K562 (cell line): ENCODE measurements at regions not wholly inside any gene's neighbourhood (a gene's known extent, or its start where the extent isn't known, plus 50 kb on each side); places are given as distances from the start of the nearest gene placed in this dataset.

Experiments used
- ATAC-seq: fragments of 200-7000 bp; cut with Tn5 transposase; 3 replicates; pipeline ENCODE4 v1.9.1; 2020; ENCODE audit warnings: moderate library complexity
- BruUV-seq: library from RNA; stranded (reverse); fragments of 400-500 nt; replicated peaks from 2 replicates; lab custom pipeline; 2021; lab: Mats Ljungman, UMichigan
- CTCF ChIA-PET: fragments of 300-600 bp; formaldehyde crosslinking; extraction: SDS; loops from one replicate; lab custom pipeline; 2021; ENCODE audit warnings: low intra/inter-chr PET ratio; lab: Yijun Ruan, JAX
- POLR2A ChIA-PET: fragments of 300-600, 350-650 bp; sonication (Branson Sonifier 250); formaldehyde crosslinking; extraction: SDS; loops from one replicate; lab custom pipeline; 2021; ENCODE audit warnings: antibody characterized with exemption, inconsistent platforms; lab: Yijun Ruan, JAX
- DNase-seq, 4 experiments: peaks; one replicate each; pipeline versions ENCODE4 v3.0.0 to v3.0.0-alpha.2; 2011 to 2018; ENCODE audit warnings: low spot score in 3 of 4, mixed read lengths in 3 of 4; ENCODE audit errors: extremely low read depth in 1 of 4
- FAIRE-seq: peaks from 2 replicates; lab custom pipeline; 2011; peaks lifted over from hg19 to GRCh38; lab: Jason Lieb, UNC
- H2AFZ ChIP-seq: 2 replicates; pipeline ENCODE4 v1.6.0; 2011; ENCODE audit warnings: low read depth, low read length, control low read depth, inconsistent platforms
- H3K27ac ChIP-seq: fragments of 200-600 bp; 3 replicates; pipeline ENCODE4 v1.8.0; 2011; ENCODE audit warnings: low read depth, mild to moderate bottlenecking, control low read depth, inconsistent platforms, low read length, moderate library complexity, mixed read lengths; ENCODE audit errors: extremely low read depth
- H3K27me3 ChIP-seq, 2 experiments: fragments of 300-600 bp in 1 of 2; 2 replicates in 1 of 2; 3 replicates in 1 of 2; pipeline versions ENCODE4 v1.6.0 to v1.8.0; 2011; ENCODE audit warnings: inconsistent platforms in 2 of 2, low read length in 2 of 2, mild to moderate bottlenecking in 1 of 2, mixed read lengths in 1 of 2, moderate library complexity in 1 of 2; ENCODE audit not compliant: control insufficient read depth in 2 of 2, insufficient read depth in 2 of 2
- H3K36me3 ChIP-seq: fragments of 300-600 bp; 3 replicates; pipeline ENCODE4 v1.8.0; 2011; ENCODE audit warnings: mild to moderate bottlenecking, low read length, inconsistent platforms; ENCODE audit not compliant: control insufficient read depth, insufficient read depth
- H3K4me1 ChIP-seq, 2 experiments: fragments of 200-600 bp in 1 of 2; replicated peaks in 1 of 2; 2 replicates in 1 of 2; 3 replicates in 1 of 2; pipeline versions ENCODE4 v1.5.1 to v1.8.0; 2011; ENCODE audit warnings: inconsistent platforms in 2 of 2, low read length in 2 of 2, mild to moderate bottlenecking in 1 of 2, mixed read lengths in 1 of 2, moderate library complexity in 1 of 2; ENCODE audit not compliant: control insufficient read depth in 2 of 2, insufficient read depth in 2 of 2
- H3K4me2 ChIP-seq: 2 replicates; pipeline ENCODE4 v1.6.1; 2011; ENCODE audit warnings: low read length, control low read depth, inconsistent platforms, mixed read lengths; ENCODE audit not compliant: insufficient read depth
- H3K4me3 ChIP-seq: fragments of 200-600 bp; sonication (generic), shearing (Covaris generic); 2 replicates; pipeline ENCODE4 v1.5.1; 2016; ENCODE audit warnings: control low read depth, inconsistent platforms
- H3K79me2 ChIP-seq: fragments of 200-600 bp; 3 replicates; pipeline ENCODE4 v1.8.0; 2011; ENCODE audit warnings: low read length, inconsistent platforms; ENCODE audit not compliant: control insufficient read depth, insufficient read depth
- H3K9ac ChIP-seq, 2 experiments: 2 replicates each; pipeline versions ENCODE4 v1.6.0 to v1.6.1; 2011; ENCODE audit warnings: low read depth in 2 of 2, low read length in 2 of 2, control low read depth in 1 of 2, inconsistent platforms in 1 of 2, mild to moderate bottlenecking in 1 of 2, mixed read lengths in 1 of 2; ENCODE audit not compliant: insufficient read depth in 1 of 2
- H3K9me1 ChIP-seq: one replicate; pipeline ENCODE4 v1.6.0; 2011; ENCODE audit warnings: inconsistent platforms, mild to moderate bottlenecking, low read length, moderate library complexity; ENCODE audit not compliant: control insufficient read depth, insufficient read depth
- H3K9me3 ChIP-seq: replicated peaks from 2 replicates; pipeline ENCODE4 v1.5.1; 2011; ENCODE audit warnings: low read depth, low read length, inconsistent platforms; ENCODE audit not compliant: control insufficient read depth, insufficient read depth
- H4K20me1 ChIP-seq: replicated peaks from 2 replicates; pipeline ENCODE4 v1.6.1; 2011; ENCODE audit warnings: low read length, inconsistent platforms, mixed read lengths; ENCODE audit not compliant: control insufficient read depth, insufficient read depth
- MBD2 ChIP-seq: sonication (generic); IDR thresholded peaks from 2 replicates; pipeline ENCODE4 v1.6.1; 2016; ENCODE audit warnings: low read depth, borderline replicate concordance
- TAF15 ChIP-seq: fragments of 200-400 bp; formaldehyde crosslinking; IDR thresholded peaks from 2 replicates; pipeline ENCODE4 v1.6.1; 2017; ENCODE audit warnings: mild to moderate bottlenecking, low read depth, low read length, moderate library complexity
- ZNF354B ChIP-seq: fragments of 250-450 bp; sonication (Bioruptor Pico); IDR thresholded peaks from 2 replicates; pipeline ENCODE4 v1.4.0; 2020
- WGBS: fragments of 100-300 bp; shearing (Covaris generic); methylation state at CpG from one replicate; pipeline ENCODE4 v1.1.6; 2016; ENCODE audit warnings: low coverage, mixed read lengths; ENCODE audit not compliant: insufficient coverage; ENCODE audit errors: missing lambda C conversion rate; 5-methylcytosine and 5-hydroxymethylcytosine counted together
- in situ Hi-C: fragments of 300-500 bp; cut with MboI; formaldehyde crosslinking; loops from 4 replicates; pipeline ENCODE4 v1.15.0; 2018; ENCODE audit warnings: inconsistent platforms, mixed read lengths
- intact Hi-C: fragments of 100-400 bp; cut with micrococcal nuclease; formaldehyde crosslinking; loops from 2 replicates; pipeline ENCODE4 v1.14.2; 2022
- TF ChIP-seq, protein P1 (sequence below), 2 experiments: fragments of 450-650 bp in 1 of 2; sonication (generic) in 1 of 2; formaldehyde crosslinking in 1 of 2; IDR thresholded peaks; 2 replicates each; pipeline versions ENCODE4 v1.7.1 to v1.9.0; 2016 to 2022; ENCODE audit warnings: inconsistent platforms in 1 of 2, mild to moderate bottlenecking in 1 of 2, missing genetic modification reagents in 1 of 2
- TF ChIP-seq, protein P2 (sequence below), 2 experiments: fragments of 450-650 bp in 1 of 2; IDR thresholded peaks; 2 replicates each; pipeline ENCODE4 v1.6.1; 2011 to 2017; ENCODE audit warnings: low read depth in 2 of 2, antibody characterized with exemption in 1 of 2, borderline replicate concordance in 1 of 2, low read length in 1 of 2, mild to moderate bottlenecking in 1 of 2, mixed read lengths in 1 of 2; ENCODE audit not compliant: control insufficient read depth in 1 of 2

GRCh38 chr13:103517768-103518102 lies 451.5 kb upstream of the SLC10A2 start:
- in situ Hi-C loops (no loop called here), intact Hi-C loops (no loop called here)
- no TSS peak for BruUV-seq
- CTCF ChIA-PET: no interaction called here
- Histone ChIP-seq H3K4me3 (no peak overlapping the region), H3K27me3 (no peaks in the 10 kb centered on the region), H3K9me3 (no peaks in the 10 kb centered on the region), H3K4me1 (no peaks in the 10 kb centered on the region), H3K4me2 (no peak overlapping the region), H3K27ac (no peak overlapping the region), H4K20me1 (no peaks in the 10 kb centered on the region), H3K9ac (no peak overlapping the region), H3K36me3 (no peaks in the 10 kb centered on the region), H2AFZ (no peak overlapping the region), H3K9me1 (no peaks in the 10 kb centered on the region), H3K79me2 (no peaks in the 10 kb centered on the region)
- ATAC-seq: no peak
- 0% methylated on average over 2 of the region's 2 CpGs for WGBS
- no peak for FAIRE-seq
- DNase-seq: no peak
- POLR2A ChIA-PET: no interaction called here
- TF ChIP-seq, protein P1, sequence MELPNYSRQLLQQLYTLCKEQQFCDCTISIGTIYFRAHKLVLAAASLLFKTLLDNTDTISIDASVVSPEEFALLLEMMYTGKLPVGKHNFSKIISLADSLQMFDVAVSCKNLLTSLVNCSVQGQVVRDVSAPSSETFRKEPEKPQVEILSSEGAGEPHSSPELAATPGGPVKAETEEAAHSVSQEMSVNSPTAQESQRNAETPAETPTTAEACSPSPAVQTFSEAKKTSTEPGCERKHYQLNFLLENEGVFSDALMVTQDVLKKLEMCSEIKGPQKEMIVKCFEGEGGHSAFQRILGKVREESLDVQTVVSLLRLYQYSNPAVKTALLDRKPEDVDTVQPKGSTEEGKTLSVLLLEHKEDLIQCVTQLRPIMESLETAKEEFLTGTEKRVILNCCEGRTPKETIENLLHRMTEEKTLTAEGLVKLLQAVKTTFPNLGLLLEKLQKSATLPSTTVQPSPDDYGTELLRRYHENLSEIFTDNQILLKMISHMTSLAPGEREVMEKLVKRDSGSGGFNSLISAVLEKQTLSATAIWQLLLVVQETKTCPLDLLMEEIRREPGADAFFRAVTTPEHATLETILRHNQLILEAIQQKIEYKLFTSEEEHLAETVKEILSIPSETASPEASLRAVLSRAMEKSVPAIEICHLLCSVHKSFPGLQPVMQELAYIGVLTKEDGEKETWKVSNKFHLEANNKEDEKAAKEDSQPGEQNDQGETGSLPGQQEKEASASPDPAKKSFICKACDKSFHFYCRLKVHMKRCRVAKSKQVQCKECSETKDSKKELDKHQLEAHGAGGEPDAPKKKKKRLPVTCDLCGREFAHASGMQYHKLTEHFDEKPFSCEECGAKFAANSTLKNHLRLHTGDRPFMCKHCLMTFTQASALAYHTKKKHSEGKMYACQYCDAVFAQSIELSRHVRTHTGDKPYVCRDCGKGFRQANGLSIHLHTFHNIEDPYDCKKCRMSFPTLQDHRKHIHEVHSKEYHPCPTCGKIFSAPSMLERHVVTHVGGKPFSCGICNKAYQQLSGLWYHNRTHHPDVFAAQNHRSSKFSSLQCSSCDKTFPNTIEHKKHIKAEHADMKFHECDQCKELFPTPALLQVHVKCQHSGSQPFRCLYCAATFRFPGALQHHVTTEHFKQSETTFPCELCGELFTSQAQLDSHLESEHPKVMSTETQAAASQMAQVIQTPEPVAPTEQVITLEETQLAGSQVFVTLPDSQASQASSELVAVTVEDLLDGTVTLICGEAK (IDR thresholded peaks at IDR 0.05): no peak
- TF ChIP-seq, protein P1 (CRISPR knock-in tag; IDR thresholded peaks at IDR 0.05): no peak
- TF ChIP-seq ZNF354B (CRISPR knock-in tag) (no peak), TAF15 (no peak), MBD2 (no peak)
- TF ChIP-seq, protein P2, sequence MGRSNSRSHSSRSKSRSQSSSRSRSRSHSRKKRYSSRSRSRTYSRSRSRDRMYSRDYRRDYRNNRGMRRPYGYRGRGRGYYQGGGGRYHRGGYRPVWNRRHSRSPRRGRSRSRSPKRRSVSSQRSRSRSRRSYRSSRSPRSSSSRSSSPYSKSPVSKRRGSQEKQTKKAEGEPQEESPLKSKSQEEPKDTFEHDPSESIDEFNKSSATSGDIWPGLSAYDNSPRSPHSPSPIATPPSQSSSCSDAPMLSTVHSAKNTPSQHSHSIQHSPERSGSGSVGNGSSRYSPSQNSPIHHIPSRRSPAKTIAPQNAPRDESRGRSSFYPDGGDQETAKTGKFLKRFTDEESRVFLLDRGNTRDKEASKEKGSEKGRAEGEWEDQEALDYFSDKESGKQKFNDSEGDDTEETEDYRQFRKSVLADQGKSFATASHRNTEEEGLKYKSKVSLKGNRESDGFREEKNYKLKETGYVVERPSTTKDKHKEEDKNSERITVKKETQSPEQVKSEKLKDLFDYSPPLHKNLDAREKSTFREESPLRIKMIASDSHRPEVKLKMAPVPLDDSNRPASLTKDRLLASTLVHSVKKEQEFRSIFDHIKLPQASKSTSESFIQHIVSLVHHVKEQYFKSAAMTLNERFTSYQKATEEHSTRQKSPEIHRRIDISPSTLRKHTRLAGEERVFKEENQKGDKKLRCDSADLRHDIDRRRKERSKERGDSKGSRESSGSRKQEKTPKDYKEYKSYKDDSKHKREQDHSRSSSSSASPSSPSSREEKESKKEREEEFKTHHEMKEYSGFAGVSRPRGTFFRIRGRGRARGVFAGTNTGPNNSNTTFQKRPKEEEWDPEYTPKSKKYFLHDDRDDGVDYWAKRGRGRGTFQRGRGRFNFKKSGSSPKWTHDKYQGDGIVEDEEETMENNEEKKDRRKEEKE (IDR thresholded peaks at IDR 0.05; ENCODE audit: borderline replicate concordance in 1 of 2, control insufficient read depth in 1 of 2, low read depth in 2 of 2, low read length in 1 of 2): no peak
